ENCODE measurements at regions not wholly inside any gene's neighbourhood (a gene's known extent, or its start where the extent isn't known, plus 50 kb on each side); places are given as distances from the start of the nearest gene placed in this dataset.

- DNase-seq: no peak
These were observed 2119.0 kb downstream of the MRPL39 start for GRCh38 chr21:23488245-23488644.

GRCh38 chr21:23480591-23481270 is 2126.6 kb downstream of the MRPL39 start:
- no peak for DNase-seq

DNA sequence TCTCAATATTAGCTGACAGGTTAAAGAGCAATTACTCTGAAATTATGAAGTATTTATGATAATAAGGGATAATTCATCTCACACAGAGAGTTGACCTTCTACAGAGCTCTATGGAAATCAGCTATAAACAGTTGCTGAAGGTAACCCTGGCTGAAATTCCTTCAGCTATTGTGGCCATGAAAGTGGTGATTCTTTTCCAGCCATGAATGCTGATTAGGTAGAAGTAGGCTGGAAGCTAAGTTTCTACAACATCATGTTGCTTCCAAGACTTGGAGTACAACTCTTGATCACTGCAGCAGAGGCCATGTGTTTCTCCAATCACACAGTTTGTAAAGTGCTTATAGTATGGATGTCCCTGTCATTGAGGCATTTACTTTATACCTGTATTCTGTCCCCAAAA is 2128.9 kb downstream of the MRPL39 start:
- no peak for DNase-seq

- DNase-seq: no peak
These were observed 2131.7 kb downstream of the MRPL39 start for GRCh38 chr21:23475281-23476219.

- DNase-seq: no peak
These were observed 2135.4 kb downstream of the MRPL39 start for GRCh38 chr21:23471877-23472276.

- DNase-seq: no peak
These were observed 2143.9 kb downstream of the MRPL39 start for GRCh38 chr21:23463365-23463764.

DNA sequence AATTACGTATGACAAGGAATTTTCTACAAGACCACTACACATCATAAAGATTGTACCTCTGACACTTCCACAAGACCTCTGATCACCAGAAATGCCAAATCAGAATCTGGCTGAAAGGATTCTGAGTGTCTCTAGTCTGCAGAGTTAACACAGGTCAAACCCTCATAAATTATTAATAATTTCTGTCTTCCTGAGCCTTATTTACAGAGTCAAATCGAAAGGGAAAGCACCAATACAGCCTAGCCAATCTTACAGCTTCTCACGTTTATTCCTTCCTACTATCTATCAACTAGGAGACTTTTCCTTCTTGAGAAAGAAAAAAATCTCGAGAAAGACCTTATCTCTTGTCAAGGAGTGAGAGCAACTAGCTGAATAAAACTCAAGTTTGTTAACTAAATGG is 2151.6 kb downstream of the MRPL39 start:
- DNase-seq: no peak

DNA sequence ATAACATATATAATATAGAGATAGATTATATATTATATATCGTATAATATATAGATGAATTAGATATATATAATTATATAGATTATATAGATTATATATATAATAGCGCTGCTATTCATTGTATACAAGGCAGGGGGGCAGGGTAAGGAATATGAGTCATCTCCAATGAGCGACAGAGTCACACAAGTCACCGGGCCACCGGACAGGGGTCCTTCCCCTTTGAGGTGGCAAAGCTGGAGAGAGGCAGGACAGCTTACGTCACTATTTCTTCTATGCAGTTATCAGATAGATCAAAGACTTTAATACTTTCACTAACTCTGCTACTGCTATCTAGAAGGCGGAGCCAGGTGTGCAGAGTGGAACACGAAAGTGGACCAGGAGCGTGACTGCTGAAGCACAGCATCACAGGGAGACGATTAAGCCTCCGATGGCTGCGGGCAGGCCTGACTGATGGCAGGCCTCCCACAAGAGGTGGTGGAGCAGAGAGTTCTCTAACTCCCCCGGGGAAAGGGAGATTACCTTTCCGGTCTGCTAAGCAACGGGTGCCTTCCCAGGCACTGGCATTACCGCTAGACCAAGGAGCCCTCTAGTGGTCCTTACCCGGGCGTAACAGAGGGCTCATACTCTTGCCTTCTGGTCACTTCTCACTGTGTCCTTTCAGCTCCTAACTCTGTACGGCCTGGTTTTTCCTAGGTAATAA is 2154.7 kb downstream of the MRPL39 start:
- DNase-seq: no peak

GRCh38 chr21:23445307-23445706 is 2162.0 kb downstream of the MRPL39 start:
- DNase-seq: no peak

DNA sequence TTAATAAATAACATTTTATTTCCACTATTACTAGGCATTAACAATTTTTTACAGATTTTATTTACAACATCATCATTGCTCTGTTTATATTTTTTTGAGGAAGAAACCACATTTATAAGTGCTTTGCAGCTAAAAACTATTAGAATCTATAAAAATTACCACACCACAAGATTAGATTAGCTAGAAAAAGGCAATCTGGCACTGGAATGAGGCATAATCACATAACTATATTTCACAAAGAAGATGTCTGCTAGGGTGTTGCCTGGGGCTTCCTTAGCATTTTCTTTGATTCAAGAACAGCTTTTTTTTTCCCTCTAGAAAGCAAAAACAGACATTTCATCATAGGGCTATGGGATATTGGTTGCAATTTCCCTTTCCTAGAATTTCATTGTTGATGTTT is 2169.2 kb downstream of the MRPL39 start:
- DNase-seq: no peak

DNA sequence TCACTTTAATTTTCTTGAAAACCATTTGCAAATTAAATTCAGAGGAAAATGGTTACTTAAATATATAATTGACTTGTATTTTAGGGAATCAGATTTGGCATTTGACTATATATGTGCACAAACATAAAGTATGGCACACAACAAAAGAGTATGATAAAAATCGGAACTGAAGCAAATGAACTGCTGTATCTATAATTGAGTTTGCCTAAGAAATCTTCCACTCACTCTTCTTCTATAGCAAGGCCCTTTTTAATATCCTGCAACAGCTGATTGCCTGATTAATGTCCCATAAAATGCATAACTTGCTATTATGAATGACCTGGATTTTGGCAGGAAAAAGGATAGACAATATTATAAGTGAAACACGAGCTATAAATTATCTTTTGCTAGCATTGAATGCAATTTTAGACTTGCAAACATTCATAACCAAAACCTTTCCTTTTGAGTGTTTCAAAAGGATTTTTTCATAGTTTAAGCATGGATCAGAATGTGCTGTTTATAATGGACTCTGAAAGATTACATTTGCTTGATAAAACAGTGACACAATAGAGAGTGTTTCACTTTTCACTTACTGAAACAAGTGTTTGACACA is 2204.3 kb downstream of the MRPL39 start:
- DNase-seq: no peak

- no peak for DNase-seq
These were observed 2206.0 kb downstream of the MRPL39 start for GRCh38 chr21:23401278-23401677.

GRCh38 chr21:23398726-23399125 is 2208.6 kb downstream of the MRPL39 start:
- no peak for DNase-seq

DNA sequence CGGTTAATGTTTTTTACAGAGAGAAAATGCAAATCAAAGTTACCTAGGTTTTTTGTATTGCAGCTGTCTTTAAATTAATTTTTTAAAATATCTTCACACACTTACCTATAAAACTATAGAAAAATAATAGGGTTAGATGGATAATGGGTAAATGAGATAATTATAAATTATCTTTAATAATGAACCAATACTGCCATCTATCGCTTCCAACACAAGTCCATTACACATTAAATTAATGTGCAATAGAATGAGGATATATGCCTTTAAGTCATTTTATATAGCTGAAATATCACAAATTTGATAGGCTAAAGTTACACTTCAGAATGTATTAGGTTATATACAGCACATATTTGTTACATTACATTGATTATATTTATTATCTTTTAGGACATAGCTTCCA is 2212.8 kb downstream of the MRPL39 start:
- no peak for DNase-seq

- no peak for DNase-seq
These were observed 2222.6 kb downstream of the MRPL39 start for GRCh38 chr21:23384679-23385078.

GRCh38 chr21:23374155-23374554 is 2233.1 kb downstream of the MRPL39 start:
- no peak for DNase-seq

- DNase-seq: no peak
These were observed 2250.4 kb downstream of the MRPL39 start for GRCh38 chr21:23356905-23357304.

GRCh38 chr21:23316190-23316589 is 2291.1 kb downstream of the MRPL39 start:
- no peak for DNase-seq

DNA sequence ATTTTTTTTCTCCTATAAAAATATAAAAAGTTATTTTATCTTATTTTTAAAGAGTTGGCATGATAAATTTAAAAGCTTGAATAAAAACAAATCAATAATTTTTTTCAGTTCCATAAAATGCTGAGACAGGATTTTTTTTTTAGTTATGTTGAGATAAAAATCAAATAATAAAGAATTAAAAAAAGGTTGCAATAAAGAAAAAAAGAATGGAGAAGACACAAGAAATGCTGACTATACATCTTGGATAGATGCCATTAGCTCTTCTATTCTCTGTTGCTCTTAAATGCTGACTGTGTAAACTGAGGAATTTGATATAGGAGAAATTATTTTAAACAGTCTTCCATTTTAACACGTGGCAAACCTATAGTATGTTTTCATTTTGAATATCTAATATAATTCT is 2298.5 kb downstream of the MRPL39 start:
- DNase-seq: no peak

GRCh38 chr21:23307065-23307464 is 2300.2 kb downstream of the MRPL39 start:
- DNase-seq: no peak

GRCh38 chr21:23292292-23292691 is 2294.1 kb downstream of the NCAM2 start:
- no peak for DNase-seq

GRCh38 chr21:23281917-23282316 is 2283.7 kb downstream of the NCAM2 start:
- no peak for DNase-seq

DNA sequence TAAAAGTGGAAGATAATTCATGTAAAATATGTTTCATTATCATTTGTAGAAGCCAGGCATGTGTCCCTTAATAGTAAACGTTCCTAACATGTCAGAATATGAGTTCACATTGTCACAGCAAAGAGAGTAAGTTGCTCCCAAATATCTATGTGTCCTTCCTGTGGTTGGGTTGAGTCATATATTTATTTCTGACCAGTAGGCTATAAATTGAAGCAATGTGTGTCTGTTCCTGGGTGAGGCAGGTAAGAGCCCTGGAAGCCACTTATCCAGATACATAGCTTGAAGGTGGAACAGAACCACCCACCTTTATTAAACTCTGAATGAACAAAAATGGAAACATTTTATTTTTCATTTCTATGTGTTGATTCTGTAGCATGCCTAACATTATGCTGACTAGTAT is 2251.6 kb downstream of the NCAM2 start:
- DNase-seq: no peak

Measured in CD4-positive, alpha-beta T cell treated with Interleukin-4 for 1 hour (primary cell).